ENCODE measurements at regions not wholly inside any gene's neighbourhood (a gene's known extent, or its start where the extent isn't known, plus 50 kb on each side); places are given as distances from the start of the nearest gene placed in this dataset.

DNA sequence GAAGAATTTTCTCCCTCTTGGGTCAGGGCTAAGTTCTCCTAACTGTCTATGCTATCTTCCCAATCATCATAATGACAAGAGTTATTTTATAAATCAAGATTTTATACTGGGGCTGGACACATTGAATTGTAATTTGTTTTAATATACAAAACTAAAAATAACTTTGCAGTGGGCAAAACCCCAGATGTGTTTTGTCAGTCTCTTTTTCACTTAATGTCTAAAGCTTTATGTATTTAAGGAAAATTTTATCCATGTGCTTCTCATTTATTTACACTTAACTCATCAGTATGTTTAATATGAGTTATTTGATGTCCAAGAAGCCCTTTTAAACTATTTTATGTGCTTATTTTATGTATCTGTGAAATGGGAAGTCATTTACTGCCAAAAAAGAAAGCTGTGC is 362.8 kb upstream of the ADAMTSL1 start:
- Histone ChIP-seq H3K9ac (ENCODE audit: low read length) (no peak overlapping the region), H3K27ac (ENCODE audit: low read length in 2 of 2) (no peak overlapping the region), H3K4me1 (ENCODE audit: control insufficient read depth in 2 of 2, insufficient read depth in 2 of 2, low read length in 2 of 2) (no peaks in the 10 kb centered on the region), H3K27me3 (replicated peaks in 1 of 4; ENCODE audit: control extremely low read depth in 1 of 4, control insufficient read depth in 3 of 4, insufficient read depth in 4 of 4, low read length in 3 of 4) (no peaks in the 10 kb centered on the region), H3K79me2 (ENCODE audit: control insufficient read depth, insufficient read depth, low read length) (no peaks in the 10 kb centered on the region), H3K4me3 (ENCODE audit: control extremely low read depth in 1 of 5, extremely low read depth in 1 of 5, insufficient read depth in 1 of 5, low read depth in 2 of 5, low read length in 4 of 5) (no peak overlapping the region), H4K20me1 (ENCODE audit: control insufficient read depth, insufficient read depth, low read length, poor library complexity, severe bottlenecking) (no peaks in the 10 kb centered on the region), H2AFZ (ENCODE audit: insufficient read depth, low read depth, low read length, poor library complexity, severe bottlenecking) (no peak overlapping the region), H3K4me2 (replicated peaks; ENCODE audit: low read depth, low read length, poor library complexity, severe bottlenecking) (no peak overlapping the region), H3K9me3 (ENCODE audit: control extremely low read depth in 1 of 3, control insufficient read depth in 2 of 3, insufficient read depth in 1 of 3, low read length in 2 of 3) (no peaks in the 10 kb centered on the region), H3K36me3 (replicated peaks in 1 of 2; ENCODE audit: control extremely low read depth in 1 of 2, control insufficient read depth in 1 of 2, extremely low read depth in 1 of 2, insufficient read depth in 2 of 2, low read length in 1 of 2) (no peaks in the 10 kb centered on the region)
- Mint-ChIP-seq H3K27ac (no peak overlapping the region), H3K4me1 (no peaks in the 10 kb centered on the region), H3K4me3 (no peak overlapping the region), H3K9me3 (ENCODE audit: insufficient read depth) (peaks cover 2% of the 10 kb centered on the region), H3K27me3 (no peaks in the 10 kb centered on the region)
- no peak for ATAC-seq (ENCODE audit: low read depth)
- DNase-seq: no peak
- POLR2A ChIA-PET: no interaction called here
- TF ChIP-seq EZH2 (IDR thresholded peaks at IDR 0.05; ENCODE audit: borderline replicate concordance, insufficient read depth, low read depth, low read length, poor library complexity, severe bottlenecking): no peak
- intact Hi-C loops (cut with micrococcal nuclease): no loop called here
- CTCF ChIA-PET: no interaction called here

DNA sequence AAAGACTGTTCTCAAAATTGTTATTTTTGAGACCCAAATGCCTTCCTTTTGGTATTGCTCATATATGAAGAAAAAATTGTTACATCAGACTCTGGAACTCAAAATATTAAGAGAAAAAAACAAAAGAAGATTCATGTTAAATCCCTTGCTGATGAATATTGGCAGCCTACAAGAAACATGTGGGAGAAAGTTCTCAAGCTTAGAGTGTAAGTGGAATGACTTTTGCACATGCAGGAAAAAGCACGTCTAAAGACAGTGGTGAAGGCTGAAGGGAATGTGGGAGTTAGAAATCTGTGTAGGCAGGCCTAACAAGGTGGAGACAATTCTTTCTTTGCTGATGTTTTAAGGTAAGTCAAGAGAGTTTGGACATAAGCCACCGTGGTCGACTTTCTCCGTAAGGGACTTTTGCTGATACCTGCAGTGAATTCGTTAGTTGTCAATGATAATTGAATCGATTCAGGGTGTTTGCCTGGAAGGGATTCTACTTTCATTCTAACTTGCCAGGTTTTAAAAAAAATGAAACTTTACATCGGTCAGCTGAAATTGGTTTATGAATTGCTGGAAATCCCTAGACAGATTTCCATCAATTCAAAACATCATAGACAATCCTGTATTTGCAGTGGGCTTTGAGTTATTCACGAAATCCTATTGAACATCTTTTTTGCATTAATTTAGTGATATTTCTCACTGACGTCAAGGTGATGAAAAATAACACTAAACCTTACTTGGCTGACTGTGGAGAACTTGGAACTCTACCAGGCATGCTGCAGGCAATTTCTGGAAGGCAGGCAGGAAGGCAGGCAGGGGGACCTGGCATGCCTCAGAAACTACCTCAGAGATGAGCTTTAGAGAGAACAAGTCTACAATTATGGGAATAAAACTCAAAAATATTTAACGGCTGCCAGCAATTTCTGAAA is 359.1 kb upstream of the ADAMTSL1 start:
- Histone ChIP-seq H3K4me3 (ENCODE audit: control extremely low read depth in 1 of 5, extremely low read depth in 1 of 5, insufficient read depth in 1 of 5, low read depth in 2 of 5, low read length in 4 of 5) (no peak overlapping the region), H3K27me3 (replicated peaks in 1 of 4; ENCODE audit: control extremely low read depth in 1 of 4, control insufficient read depth in 3 of 4, insufficient read depth in 4 of 4, low read length in 3 of 4) (no peaks in the 10 kb centered on the region), H3K36me3 (replicated peaks in 1 of 2; ENCODE audit: control extremely low read depth in 1 of 2, control insufficient read depth in 1 of 2, extremely low read depth in 1 of 2, insufficient read depth in 2 of 2, low read length in 1 of 2) (no peaks in the 10 kb centered on the region), H3K27ac (ENCODE audit: low read length in 2 of 2) (no peak overlapping the region), H3K79me2 (ENCODE audit: control insufficient read depth, insufficient read depth, low read length) (no peaks in the 10 kb centered on the region), H3K4me2 (replicated peaks; ENCODE audit: low read depth, low read length, poor library complexity, severe bottlenecking) (no peak overlapping the region), H2AFZ (ENCODE audit: insufficient read depth, low read depth, low read length, poor library complexity, severe bottlenecking) (no peak overlapping the region), H4K20me1 (ENCODE audit: control insufficient read depth, insufficient read depth, low read length, poor library complexity, severe bottlenecking) (no peaks in the 10 kb centered on the region), H3K9me3 (ENCODE audit: control extremely low read depth in 1 of 3, control insufficient read depth in 2 of 3, insufficient read depth in 1 of 3, low read length in 2 of 3) (no peaks in the 10 kb centered on the region), H3K9ac (ENCODE audit: low read length) (no peak overlapping the region), H3K4me1 (ENCODE audit: control insufficient read depth in 2 of 2, insufficient read depth in 2 of 2, low read length in 2 of 2) (no peaks in the 10 kb centered on the region)
- no peak overlapping the region for H3K4me3 Mint-ChIP-seq
- no peak for DNase-seq
- no peaks in the 10 kb centered on the region for H3K27me3 Mint-ChIP-seq
- no peak overlapping the region for H3K27ac Mint-ChIP-seq
- POLR2A ChIA-PET: no interaction called here
- CTCF ChIA-PET: no interaction called here
- TF ChIP-seq, protein P1, sequence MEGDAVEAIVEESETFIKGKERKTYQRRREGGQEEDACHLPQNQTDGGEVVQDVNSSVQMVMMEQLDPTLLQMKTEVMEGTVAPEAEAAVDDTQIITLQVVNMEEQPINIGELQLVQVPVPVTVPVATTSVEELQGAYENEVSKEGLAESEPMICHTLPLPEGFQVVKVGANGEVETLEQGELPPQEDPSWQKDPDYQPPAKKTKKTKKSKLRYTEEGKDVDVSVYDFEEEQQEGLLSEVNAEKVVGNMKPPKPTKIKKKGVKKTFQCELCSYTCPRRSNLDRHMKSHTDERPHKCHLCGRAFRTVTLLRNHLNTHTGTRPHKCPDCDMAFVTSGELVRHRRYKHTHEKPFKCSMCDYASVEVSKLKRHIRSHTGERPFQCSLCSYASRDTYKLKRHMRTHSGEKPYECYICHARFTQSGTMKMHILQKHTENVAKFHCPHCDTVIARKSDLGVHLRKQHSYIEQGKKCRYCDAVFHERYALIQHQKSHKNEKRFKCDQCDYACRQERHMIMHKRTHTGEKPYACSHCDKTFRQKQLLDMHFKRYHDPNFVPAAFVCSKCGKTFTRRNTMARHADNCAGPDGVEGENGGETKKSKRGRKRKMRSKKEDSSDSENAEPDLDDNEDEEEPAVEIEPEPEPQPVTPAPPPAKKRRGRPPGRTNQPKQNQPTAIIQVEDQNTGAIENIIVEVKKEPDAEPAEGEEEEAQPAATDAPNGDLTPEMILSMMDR (IDR thresholded peaks at IDR 0.05): no peak
- TF ChIP-seq EZH2 (IDR thresholded peaks at IDR 0.05; ENCODE audit: borderline replicate concordance, insufficient read depth, low read depth, low read length, poor library complexity, severe bottlenecking): no peak
- H3K4me1 Mint-ChIP-seq: no peaks in the 10 kb centered on the region
- ATAC-seq (ENCODE audit: low read depth): no peak
- 98% methylated on average over 5 of the region's 10 CpGs for WGBS (ENCODE audit: insufficient coverage)
- intact Hi-C loops (cut with micrococcal nuclease): no loop called here
- peaks cover 2% of the 10 kb centered on the region for H3K9me3 Mint-ChIP-seq (ENCODE audit: insufficient read depth)

Measured in B cell (primary cell).